ENCODE measurements at regions not wholly inside any gene's neighbourhood (a gene's known extent, or its start where the extent isn't known, plus 50 kb on each side); places are given as distances from the start of the nearest gene placed in this dataset.

GRCh38 chr1:239263801-239264200, 122.6 kb upstream of the CHRM3 start:
- no peak for DNase-seq

- DNase-seq = no peak
These were observed 123.8 kb upstream of the CHRM3 start for GRCh38 chr1:239262538-239262937.

- DNase-seq = no peak
These were observed 124.8 kb upstream of the CHRM3 start for GRCh38 chr1:239261521-239261920.

GRCh38 chr1:239260842-239261241, 125.5 kb upstream of the CHRM3 start:
- DNase-seq = no peak

- no peak for DNase-seq
These were observed 130.7 kb upstream of the CHRM3 start for GRCh38 chr1:239255628-239256160.

- no peak for DNase-seq
These were observed 131.4 kb upstream of the CHRM3 start for GRCh38 chr1:239254999-239255398.

GRCh38 chr1:239253032-239253431, 133.3 kb upstream of the CHRM3 start:
- DNase-seq = no peak

GRCh38 chr1:239250353-239251035, 135.9 kb upstream of the CHRM3 start:
- no peak for DNase-seq

- no peak for DNase-seq
These were observed 139.1 kb upstream of the CHRM3 start for GRCh38 chr1:239247285-239247684.

GRCh38 chr1:239244084-239244483, 142.3 kb upstream of the CHRM3 start:
- DNase-seq = no peak

- DNase-seq = no peak
These were observed 143.4 kb upstream of the CHRM3 start for GRCh38 chr1:239243006-239243405.

- no peak for DNase-seq
These were observed 144.0 kb upstream of the CHRM3 start for GRCh38 chr1:239242404-239242803.

GRCh38 chr1:239240736-239241135, 145.6 kb upstream of the CHRM3 start:
- no peak for DNase-seq

GRCh38 chr1:239239529-239239928, 146.8 kb upstream of the CHRM3 start:
- DNase-seq = no peak

- DNase-seq = no peak
These were observed 148.5 kb upstream of the CHRM3 start for GRCh38 chr1:239237912-239238311.

GRCh38 chr1:239233626-239234025, 152.7 kb upstream of the CHRM3 start:
- no peak for DNase-seq

GRCh38 chr1:239232921-239233320, 153.4 kb upstream of the CHRM3 start:
- no peak for DNase-seq

GRCh38 chr1:239228451-239228850, 157.9 kb upstream of the CHRM3 start:
- no peak for DNase-seq

GRCh38 chr1:239225396-239225795, 161.0 kb upstream of the CHRM3 start:
- DNase-seq = no peak

GRCh38 chr1:239224100-239224499, 162.3 kb upstream of the CHRM3 start:
- DNase-seq = no peak

- DNase-seq = no peak
These were observed 163.4 kb upstream of the CHRM3 start for GRCh38 chr1:239222999-239223398.

- no peak for DNase-seq
These were observed 164.7 kb upstream of the CHRM3 start for GRCh38 chr1:239221656-239222055.

- DNase-seq = no peak
These were observed 166.7 kb upstream of the CHRM3 start for GRCh38 chr1:239219679-239220078.

GRCh38 chr1:239218301-239218700, 168.1 kb upstream of the CHRM3 start:
- no peak for DNase-seq

- DNase-seq = no peak
These were observed 173.6 kb upstream of the CHRM3 start for GRCh38 chr1:239212811-239213220.
